SK-N-MC (cell line): ENCODE measurements at regions not wholly inside any gene's neighbourhood (a gene's known extent, or its start where the extent isn't known, plus 50 kb on each side); places are given as distances from the start of the nearest gene placed in this dataset.

ENCODE experiments used
- EZH2 ChIP-seq: fragments of 200-600 bp; sonication (generic); IDR thresholded peaks from one replicate; pipeline ENCODE4 v1.6.1; 2017; ENCODE audit warnings: antibody characterized with exemption
- FOXP2 ChIP-seq: optimal IDR thresholded peaks from 2 replicates; pipeline ENCODE3; 2011; ENCODE audit warnings: mild to moderate bottlenecking, moderate library complexity; ENCODE audit not compliant: insufficient read depth; ENCODE audit errors: extremely low read length, control extremely low read depth
- POLR2AphosphoS5 ChIP-seq: IDR thresholded peaks from 2 replicates; pipeline ENCODE4 v1.6.1; 2012; ENCODE audit warnings: mild to moderate bottlenecking, low read depth, low read length, borderline replicate concordance

DNA sequence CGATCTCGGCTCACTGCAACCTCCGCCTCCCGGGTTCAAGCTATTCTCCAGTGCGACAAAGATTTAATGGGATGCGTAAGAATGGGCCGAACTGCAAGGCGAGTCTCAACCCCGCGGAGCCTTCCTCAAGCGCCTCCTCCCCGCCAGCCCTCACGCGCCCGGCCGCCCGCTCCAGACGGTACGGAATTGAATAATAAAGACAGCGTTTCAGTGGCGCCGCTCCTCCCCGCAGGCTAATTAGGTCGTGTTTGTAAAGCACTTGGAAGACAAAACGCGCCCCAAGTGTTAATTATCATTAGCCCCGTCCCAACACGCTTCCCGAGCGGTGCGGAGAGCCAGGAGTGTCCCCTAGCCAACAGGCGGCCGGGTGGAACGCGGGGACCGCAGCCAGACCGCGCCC, 192.0 kb downstream of the BUD13 start:
- no peak for TF ChIP-seq POLR2AphosphoS5
- TF ChIP-seq EZH2 = no peak
- no peak for TF ChIP-seq FOXP2
